ENCODE measurements at regions not wholly inside any gene's neighbourhood (a gene's known extent, or its start where the extent isn't known, plus 50 kb on each side); places are given as distances from the start of the nearest gene placed in this dataset.
A peak's percentile ranks its signal among the peaks of the same experiment; 100 is the strongest.
"Not testable (repeated sequence)": the region's sequence is repeated elsewhere in the genome, so short reads cannot be mapped to it uniquely, and the experiment has no call there.

- DNase-seq, result no peak
These were observed 98.2 kb downstream of the AHR start for GRCh38 chr7:17396692-17397091.

- no peak for DNase-seq
These were observed 103.6 kb downstream of the AHR start for GRCh38 chr7:17401791-17402627.

DNA sequence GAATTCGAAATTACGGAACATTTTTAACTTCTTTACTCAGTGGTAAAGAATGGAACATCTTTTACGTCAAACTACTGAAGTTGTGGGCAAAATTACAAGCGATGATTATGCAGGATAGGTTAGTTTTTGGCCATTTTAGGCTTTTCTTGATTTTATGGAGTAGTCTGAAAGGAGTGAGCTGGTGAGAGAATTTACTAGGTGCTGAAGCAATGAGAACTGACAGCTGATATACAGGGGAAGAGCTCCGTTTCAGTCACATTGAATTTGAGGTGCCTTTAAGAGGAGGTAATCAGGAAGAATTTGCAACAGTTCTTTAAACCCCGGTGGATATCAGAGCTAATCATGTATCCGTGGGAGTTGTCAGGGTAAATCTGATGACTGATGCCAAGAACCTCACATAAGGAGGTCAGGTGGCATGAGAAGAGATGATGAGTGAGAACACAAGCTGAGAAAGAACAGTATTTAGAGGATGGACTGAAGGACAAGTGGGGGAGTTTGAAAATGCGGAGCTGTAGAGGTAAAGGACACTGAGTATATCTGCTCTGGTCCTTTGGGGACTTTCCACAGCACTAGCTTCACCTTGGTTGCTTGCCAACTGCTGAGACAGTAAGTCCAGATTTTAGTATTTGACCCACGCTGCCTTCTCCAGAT is 104.3 kb downstream of the AHR start:
- no peak for DNase-seq

GRCh38 chr7:17404006-17404405 is 105.6 kb downstream of the AHR start:
- DNase-seq, result no peak

DNA sequence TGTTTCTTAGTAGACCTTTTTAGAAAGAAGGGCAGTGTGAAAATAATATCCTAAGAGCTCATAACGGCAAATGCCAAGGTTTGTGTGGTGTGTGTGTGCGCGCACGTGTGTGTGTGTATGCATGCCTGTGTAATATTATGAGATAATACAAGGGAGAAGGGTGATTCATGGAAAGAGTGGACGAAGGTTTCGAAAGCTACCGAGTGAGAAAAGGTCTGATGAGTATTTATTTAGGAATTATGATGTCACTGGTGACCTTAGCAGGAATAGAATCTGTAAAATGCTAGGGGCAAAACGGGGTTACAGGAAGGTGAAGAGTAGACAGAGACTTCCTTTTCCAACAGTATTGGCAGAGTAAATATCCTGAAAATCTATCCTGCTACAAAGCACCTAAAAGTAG is 107.3 kb downstream of the AHR start:
- no peak for DNase-seq

GRCh38 chr7:17406738-17407137 is 108.3 kb downstream of the AHR start:
- DNase-seq, result no peak

- no peak for DNase-seq
These were observed 108.8 kb downstream of the AHR start for GRCh38 chr7:17407229-17407628.

DNA sequence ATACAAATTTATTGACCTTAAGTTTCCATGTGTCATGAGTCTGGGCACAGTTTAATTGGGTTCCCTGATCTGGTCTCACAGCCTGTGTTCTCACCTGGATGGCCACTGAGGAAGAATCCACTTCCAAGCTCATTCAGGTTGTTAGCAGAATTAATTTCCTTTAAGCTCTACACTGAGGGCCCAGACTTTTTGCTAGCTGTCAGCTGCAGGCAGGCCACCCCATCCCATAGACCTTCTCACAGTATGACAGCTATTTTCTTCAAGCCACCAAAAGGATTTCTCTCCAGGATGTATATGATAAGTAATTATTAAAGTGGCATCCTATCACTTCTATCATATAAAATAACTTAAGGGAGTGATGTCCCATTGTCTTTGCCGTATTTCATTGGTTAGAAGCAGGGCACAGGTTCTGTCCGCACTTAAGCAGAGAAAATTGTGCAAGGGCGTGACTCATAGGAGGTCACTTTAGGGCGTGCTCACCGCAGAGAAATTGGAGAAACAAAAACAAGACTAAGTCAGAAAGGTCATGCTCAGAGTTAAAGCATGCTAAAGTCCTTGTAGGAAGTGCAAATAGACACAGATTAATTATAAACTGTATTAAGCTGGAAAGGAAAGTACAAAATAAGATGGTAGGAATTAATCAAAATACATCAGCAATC is 109.9 kb downstream of the AHR start:
- DNase-seq, result no peak

GRCh38 chr7:17408904-17409290 is 110.4 kb downstream of the AHR start:
- DNase-seq, result no peak

DNA sequence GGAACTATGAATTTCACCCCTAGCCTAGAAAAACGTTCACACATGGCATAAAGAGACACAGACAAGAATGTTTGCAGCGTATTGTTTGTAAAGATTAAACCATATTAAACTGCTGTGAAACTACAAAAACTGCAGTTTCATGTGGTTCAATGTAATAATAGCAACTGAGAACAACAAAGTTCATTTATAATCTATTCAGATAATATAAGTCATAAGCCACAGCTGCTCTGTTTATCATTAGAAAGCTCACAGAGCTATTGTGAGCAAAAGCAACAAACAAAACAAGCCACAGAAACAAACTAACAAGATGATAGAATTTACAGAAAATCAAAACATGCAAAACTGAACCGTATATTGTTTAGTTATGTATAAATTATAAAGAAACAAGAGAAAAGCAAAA is 113.5 kb downstream of the AHR start:
- DNase-seq, result no peak

- DNase-seq, result no peak
These were observed 114.4 kb downstream of the AHR start for GRCh38 chr7:17412883-17413282.

GRCh38 chr7:17415955-17416354 is 117.5 kb downstream of the AHR start:
- DNase-seq, result no peak

GRCh38 chr7:17420308-17421015 is 122.0 kb downstream of the AHR start:
- DNase-seq, result not testable (repeated sequence)

DNA sequence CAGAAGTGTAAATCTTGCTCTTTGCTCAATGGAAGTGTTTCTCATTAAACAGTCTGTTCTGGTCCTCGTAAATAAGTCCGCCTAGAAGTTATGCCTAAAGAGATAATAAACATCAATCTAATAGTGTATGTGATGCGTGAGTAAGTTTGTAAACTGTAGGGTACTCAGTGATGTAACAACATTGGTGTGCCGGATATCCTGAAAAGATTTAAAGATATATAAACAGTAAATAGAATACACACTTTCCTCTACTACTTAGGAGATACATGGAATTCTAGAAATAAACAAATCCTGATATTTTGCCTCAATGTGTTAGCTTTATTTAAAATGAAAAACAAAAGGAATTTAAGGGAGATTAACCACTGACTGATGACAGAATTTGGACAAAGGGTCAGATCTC is 123.5 kb downstream of the AHR start:
- DNase-seq, result no peak

- no peak for DNase-seq
These were observed 124.5 kb downstream of the AHR start for GRCh38 chr7:17422966-17423365.

DNA sequence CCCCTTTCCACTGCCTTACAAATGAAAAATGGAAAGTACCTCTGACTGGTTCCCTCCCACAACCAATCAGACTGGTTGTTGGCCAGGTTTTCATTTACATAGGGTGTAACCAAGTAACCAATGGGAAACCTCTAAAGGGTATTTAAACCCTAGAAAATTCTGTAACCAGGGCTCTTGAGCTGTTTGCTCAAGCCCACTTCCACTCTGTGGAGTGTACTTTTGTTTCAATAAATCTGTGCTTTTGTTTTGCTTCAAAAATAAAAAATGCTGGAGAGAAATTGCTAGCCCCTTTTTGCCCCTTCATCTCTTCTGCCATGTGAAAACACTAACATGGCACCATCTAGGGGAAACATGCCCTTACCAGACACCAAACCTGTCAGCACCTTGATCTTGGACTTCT is 129.5 kb downstream of the AHR start:
- DNase-seq, result no peak

- DNase-seq, result no peak
These were observed 131.1 kb downstream of the AHR start for GRCh38 chr7:17429579-17429978.

DNA sequence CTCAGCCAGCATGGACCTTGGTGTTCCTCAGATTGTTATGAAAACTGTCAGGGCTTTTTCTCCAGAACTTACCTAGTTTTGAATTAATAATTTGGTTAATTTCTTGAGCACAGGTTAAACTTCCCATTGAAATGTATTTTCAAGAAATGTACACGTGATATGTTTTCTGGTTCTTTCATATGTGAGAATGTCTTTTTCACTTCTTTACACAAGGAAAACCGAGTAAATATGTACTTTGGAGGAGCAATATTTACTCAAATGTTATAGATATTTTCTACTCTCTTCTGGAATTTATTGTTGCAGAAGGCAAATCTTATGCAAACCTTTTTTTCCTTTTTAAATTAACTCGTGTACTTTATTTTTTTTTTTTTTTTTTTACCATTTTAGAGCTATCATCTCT is 134.3 kb downstream of the AHR start:
- no peak for DNase-seq

- no peak for DNase-seq
These were observed 135.7 kb downstream of the AHR start for GRCh38 chr7:17434191-17434590.

- DNase-seq, result peak; percentile 11
These were observed 136.6 kb downstream of the AHR start for GRCh38 chr7:17434841-17435692.

GRCh38 chr7:17436126-17436525 is 137.7 kb downstream of the AHR start:
- no peak for DNase-seq

DNA sequence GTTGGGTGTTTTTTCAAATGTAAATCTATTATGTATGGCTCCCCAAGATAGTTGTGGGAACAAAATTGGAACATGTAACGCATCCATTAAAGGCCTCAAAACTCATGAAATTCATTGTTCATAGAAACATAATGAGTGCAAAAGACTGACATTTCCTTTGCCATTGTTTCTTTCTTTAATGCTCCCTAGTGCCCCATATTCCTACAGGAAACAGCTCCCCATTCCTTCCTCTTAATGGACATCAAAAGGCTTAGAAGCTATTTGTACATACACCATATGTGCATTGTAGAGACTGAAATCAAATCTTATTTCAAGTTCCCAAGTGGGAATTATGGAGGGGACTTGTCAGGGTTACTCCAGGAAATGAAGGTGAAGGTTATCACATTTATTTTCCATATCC is 139.1 kb downstream of the AHR start:
- DNase-seq, result no peak
